OCI-M2 (cell line): ENCODE measurements at regions not wholly inside any gene's neighbourhood (a gene's known extent, or its start where the extent isn't known, plus 50 kb on each side); places are given as distances from the start of the nearest gene placed in this dataset.

Experiments
- DNase-seq: peaks from one replicate; lab custom pipeline; 2025; ENCODE audit not compliant: unreplicated experiment; lab: John Stamatoyannopoulos, UW

GRCh38 chr3:116929505-116930222 is 220.1 kb downstream of the TUSC7 start:
- no peak for DNase-seq

- DNase-seq = no peak
Measured at GRCh38 chr3:116930786-116931185, 221.2 kb downstream of the TUSC7 start.

GRCh38 chr3:116939091-116939490 is 229.5 kb downstream of the TUSC7 start:
- no peak for DNase-seq

GRCh38 chr3:116939550-116939949 is 230.0 kb downstream of the TUSC7 start:
- DNase-seq = no peak

GRCh38 chr3:116940719-116941118 is 231.1 kb downstream of the TUSC7 start:
- DNase-seq = no peak

- DNase-seq = no peak
Measured at GRCh38 chr3:116946376-116946775, 236.8 kb downstream of the TUSC7 start.

GRCh38 chr3:116947148-116947547 is 237.6 kb downstream of the TUSC7 start:
- DNase-seq = no peak

- no peak for DNase-seq
Measured at GRCh38 chr3:116947809-116948208, 238.2 kb downstream of the TUSC7 start.

GRCh38 chr3:116950301-116951055 is 240.9 kb downstream of the TUSC7 start:
- no peak for DNase-seq

GRCh38 chr3:116951610-116952009 is 242.0 kb downstream of the TUSC7 start:
- DNase-seq = no peak

- DNase-seq = no peak
Measured at GRCh38 chr3:116958291-116958690, 248.7 kb downstream of the TUSC7 start.

- DNase-seq = no peak
Measured at GRCh38 chr3:116961106-116961505, 251.5 kb downstream of the TUSC7 start.

GRCh38 chr3:116963802-116964201 is 254.2 kb downstream of the TUSC7 start:
- DNase-seq = no peak

GRCh38 chr3:116966649-116967048 is 257.1 kb downstream of the TUSC7 start:
- DNase-seq = no peak

- no peak for DNase-seq
Measured at GRCh38 chr3:116969135-116969534, 259.6 kb downstream of the TUSC7 start.

GRCh38 chr3:116969646-116970045 is 260.1 kb downstream of the TUSC7 start:
- no peak for DNase-seq

GRCh38 chr3:116971531-116971930 is 262.0 kb downstream of the TUSC7 start:
- no peak for DNase-seq

- DNase-seq = no peak
Measured at GRCh38 chr3:116974702-116975101, 265.1 kb downstream of the TUSC7 start.

- no peak for DNase-seq
Measured at GRCh38 chr3:116977441-116977840, 267.9 kb downstream of the TUSC7 start.

GRCh38 chr3:116980099-116980498 is 270.5 kb downstream of the TUSC7 start:
- DNase-seq = no peak

- DNase-seq = no peak
Measured at GRCh38 chr3:116981089-116981488, 271.5 kb downstream of the TUSC7 start.

GRCh38 chr3:116984301-116984700 is 274.7 kb downstream of the TUSC7 start:
- DNase-seq = no peak
